Trophoblast cell (in vitro differentiated cells and primary cell): ENCODE measurements at regions not wholly inside any gene's neighbourhood (a gene's known extent, or its start where the extent isn't known, plus 50 kb on each side); places are given as distances from the start of the nearest gene placed in this dataset.

Experiments used
- DNase-seq, 2 donors: peaks; one replicate each; pipeline ENCODE4 v3.0.0-alpha.2; 2016
- H2AFZ ChIP-seq: 2 replicates; pipeline ENCODE4 v1.6.1; 2013; ENCODE audit warnings: low read length, moderate library complexity, mild to moderate bottlenecking; ENCODE audit not compliant: insufficient read depth, poor library complexity
- H2AK5ac ChIP-seq: 2 replicates; pipeline ENCODE4 v1.6.1; 2013; ENCODE audit warnings: mild to moderate bottlenecking, low read length
- H2BK120ac ChIP-seq: 2 replicates; pipeline ENCODE4 v1.6.1; 2013; ENCODE audit warnings: low read length, mild to moderate bottlenecking, moderate library complexity; ENCODE audit not compliant: insufficient read depth, poor library complexity
- H2BK12ac ChIP-seq: 2 replicates; pipeline ENCODE4 v1.6.1; 2013; ENCODE audit warnings: mild to moderate bottlenecking, low read length, moderate library complexity
- H2BK5ac ChIP-seq: 2 replicates; pipeline ENCODE4 v1.6.1; 2013; ENCODE audit warnings: low read length, low read depth, moderate library complexity, mild to moderate bottlenecking; ENCODE audit not compliant: poor library complexity
- H3K14ac ChIP-seq: 2 replicates; pipeline ENCODE4 v1.6.1; 2013; ENCODE audit warnings: mild to moderate bottlenecking, low read length
- H3K18ac ChIP-seq: 2 replicates; pipeline ENCODE4 v1.6.1; 2013; ENCODE audit warnings: mild to moderate bottlenecking, low read length
- H3K23ac ChIP-seq: 2 replicates; pipeline ENCODE4 v1.6.1; 2013; ENCODE audit warnings: low read length
- H3K27ac ChIP-seq: 2 replicates; pipeline ENCODE4 v1.5.1; 2013; ENCODE audit warnings: low read depth, mild to moderate bottlenecking, inconsistent platforms, low read length, moderate library complexity
- H3K27me3 ChIP-seq: 2 replicates; pipeline ENCODE4 v1.6.1; 2013; ENCODE audit warnings: inconsistent platforms, mild to moderate bottlenecking, low read length, moderate library complexity; ENCODE audit not compliant: insufficient read depth
- H3K36me3 ChIP-seq, 2 experiments: 1 replicate in 1 of 2; 2 replicates in 1 of 2; pipeline ENCODE4 v1.6.1; 2013; ENCODE audit warnings: low read length in 2 of 2, mild to moderate bottlenecking in 2 of 2, moderate library complexity in 1 of 2; ENCODE audit not compliant: insufficient read depth in 2 of 2, control insufficient read depth in 1 of 2
- H3K4ac ChIP-seq: 2 replicates; pipeline ENCODE4 v1.6.1; 2013; ENCODE audit warnings: low read depth, mild to moderate bottlenecking, low read length, moderate library complexity
- H3K4me1 ChIP-seq, 2 experiments: 1 replicate in 1 of 2; 2 replicates in 1 of 2; pipeline ENCODE4 v1.6.1; 2013; ENCODE audit warnings: low read length in 2 of 2, mild to moderate bottlenecking in 2 of 2, moderate library complexity in 1 of 2; ENCODE audit not compliant: insufficient read depth in 2 of 2, control insufficient read depth in 1 of 2
- H3K4me2 ChIP-seq: 2 replicates; pipeline ENCODE4 v1.6.1; 2013; ENCODE audit warnings: inconsistent platforms, mild to moderate bottlenecking, low read length, moderate library complexity
- H3K4me3 ChIP-seq: 2 replicates; pipeline ENCODE4 v1.5.1; 2013; ENCODE audit warnings: mild to moderate bottlenecking, low read depth, low read length, inconsistent platforms
- H3K79me1 ChIP-seq: one replicate; pipeline ENCODE4 v1.6.1; 2013; ENCODE audit warnings: low read length
- H3K79me2 ChIP-seq: 2 replicates; pipeline ENCODE4 v1.6.1; 2013; ENCODE audit warnings: low read length, mild to moderate bottlenecking; ENCODE audit not compliant: control insufficient read depth, insufficient read depth, poor library complexity
- H3K9ac ChIP-seq: 2 replicates; pipeline ENCODE4 v1.6.1; 2013; ENCODE audit warnings: mild to moderate bottlenecking, low read length
- H3K9me3 ChIP-seq: 2 replicates; pipeline ENCODE4 v1.6.1; 2013; ENCODE audit warnings: low read depth, mild to moderate bottlenecking, control low read depth, inconsistent platforms, low read length; ENCODE audit not compliant: insufficient read depth
- H4K12ac ChIP-seq: 2 replicates; pipeline ENCODE4 v1.6.1; 2013; ENCODE audit warnings: low read depth, mild to moderate bottlenecking, low read length, moderate library complexity
- H4K8ac ChIP-seq: 2 replicates; pipeline ENCODE4 v1.6.1; 2013; ENCODE audit warnings: low read depth, mild to moderate bottlenecking, low read length, moderate library complexity
- H4K91ac ChIP-seq: one replicate; pipeline ENCODE4 v1.6.1; 2013; ENCODE audit warnings: low read depth, mild to moderate bottlenecking, low read length, moderate library complexity
- WGBS: extraction: QIAGEN DNeasy Blood & Tissue Kit; methylation state at CpG from one replicate; pipeline ENCODE4 v1.1.7; 2013; ENCODE audit warnings: missing lambda C conversion rate; ENCODE audit not compliant: insufficient read length, insufficient coverage; ENCODE audit errors: extremely low coverage; 5-methylcytosine and 5-hydroxymethylcytosine counted together

- no peak overlapping the region for H3K9ac ChIP-seq
- H3K14ac ChIP-seq = no peak overlapping the region
- no peak overlapping the region for H3K4me3 ChIP-seq
- no peaks in the 10 kb centered on the region for H3K79me1 ChIP-seq
- H4K91ac ChIP-seq = no peak overlapping the region
- H4K12ac ChIP-seq = no peak overlapping the region
- no peak overlapping the region for H4K8ac ChIP-seq
- H3K27me3 ChIP-seq = no peaks in the 10 kb centered on the region
- no peak for DNase-seq
- H3K18ac ChIP-seq = no peak overlapping the region
- H3K36me3 ChIP-seq = no peaks in the 10 kb centered on the region
- H3K4me1 ChIP-seq = no peaks in the 10 kb centered on the region
- no peaks in the 10 kb centered on the region for H3K79me2 ChIP-seq
- no peak overlapping the region for H3K23ac ChIP-seq
- no peak overlapping the region for H2BK120ac ChIP-seq
- no CpG with 5 or more reads among the region's 1 CpG for WGBS
- H3K9me3 ChIP-seq = no peaks in the 10 kb centered on the region
- H3K4me2 ChIP-seq = no peak overlapping the region
- no peak overlapping the region for H2AFZ ChIP-seq
- no peak overlapping the region for H2AK5ac ChIP-seq
- no peak overlapping the region for H3K27ac ChIP-seq
- H2BK12ac ChIP-seq = no peak overlapping the region
- no peak overlapping the region for H3K4ac ChIP-seq
- H2BK5ac ChIP-seq = no peak overlapping the region
Measured at GRCh38 chr6:66970373-66970772, 1263.3 kb upstream of the EYS start.

GRCh38 chr6:66965227-66965626, 1258.2 kb upstream of the EYS start:
- Histone ChIP-seq H3K36me3 (no peaks in the 10 kb centered on the region), H3K79me1 (no peaks in the 10 kb centered on the region), H4K8ac (no peak overlapping the region), H3K23ac (no peak overlapping the region), H4K12ac (no peak overlapping the region), H2BK5ac (no peak overlapping the region), H3K4me2 (no peak overlapping the region), H2AFZ (no peak overlapping the region), H3K4me1 (no peaks in the 10 kb centered on the region), H3K14ac (no peak overlapping the region), H3K9me3 (no peaks in the 10 kb centered on the region), H3K79me2 (no peaks in the 10 kb centered on the region), H3K18ac (no peak overlapping the region), H2AK5ac (no peak overlapping the region), H3K4ac (no peak overlapping the region), H2BK120ac (no peak overlapping the region), H2BK12ac (no peak overlapping the region), H3K27ac (no peak overlapping the region), H3K9ac (no peak overlapping the region), H4K91ac (no peak overlapping the region), H3K27me3 (no peaks in the 10 kb centered on the region), H3K4me3 (no peak overlapping the region)
- no peak for DNase-seq
- WGBS = no CpG with 5 or more reads among the region's 2 CpGs

- H3K4me3 ChIP-seq = no peak overlapping the region
- no CpG with 5 or more reads among the region's 3 CpGs for WGBS
- H3K14ac ChIP-seq = no peak overlapping the region
- H3K23ac ChIP-seq = no peak overlapping the region
- no peaks in the 10 kb centered on the region for H3K79me1 ChIP-seq
- no peak overlapping the region for H3K27ac ChIP-seq
- no peak overlapping the region for H2BK120ac ChIP-seq
- H2BK12ac ChIP-seq = no peak overlapping the region
- H3K9me3 ChIP-seq = no peaks in the 10 kb centered on the region
- no peak overlapping the region for H4K91ac ChIP-seq
- DNase-seq = no peak
- H3K27me3 ChIP-seq = no peaks in the 10 kb centered on the region
- H3K4me2 ChIP-seq = no peak overlapping the region
- no peaks in the 10 kb centered on the region for H3K36me3 ChIP-seq
- no peak overlapping the region for H2BK5ac ChIP-seq
- no peaks in the 10 kb centered on the region for H3K4me1 ChIP-seq
- H2AK5ac ChIP-seq = no peak overlapping the region
- H3K9ac ChIP-seq = no peak overlapping the region
- no peak overlapping the region for H3K4ac ChIP-seq
- no peak overlapping the region for H3K18ac ChIP-seq
- no peaks in the 10 kb centered on the region for H3K79me2 ChIP-seq
- H4K12ac ChIP-seq = no peak overlapping the region
- no peak overlapping the region for H4K8ac ChIP-seq
- no peak overlapping the region for H2AFZ ChIP-seq
Measured at GRCh38 chr6:66964216-66964615, 1257.2 kb upstream of the EYS start.

GRCh38 chr6:66962082-66962481, 1255.1 kb upstream of the EYS start:
- H3K4me3 ChIP-seq = no peak overlapping the region
- H2BK120ac ChIP-seq = no peak overlapping the region
- no peak overlapping the region for H2BK12ac ChIP-seq
- H3K9ac ChIP-seq = no peak overlapping the region
- no peak overlapping the region for H3K4ac ChIP-seq
- peak in 1 of 2 donors; percentile 20 for DNase-seq
- no peaks in the 10 kb centered on the region for H3K79me2 ChIP-seq
- H3K27ac ChIP-seq = no peak overlapping the region
- H3K23ac ChIP-seq = no peak overlapping the region
- no peak overlapping the region for H3K4me2 ChIP-seq
- no CpG with 5 or more reads among the region's 4 CpGs for WGBS
- H3K79me1 ChIP-seq = no peaks in the 10 kb centered on the region
- no peak overlapping the region for H3K14ac ChIP-seq
- no peak overlapping the region for H3K18ac ChIP-seq
- no peak overlapping the region for H2AK5ac ChIP-seq
- H3K27me3 ChIP-seq = no peaks in the 10 kb centered on the region
- no peaks in the 10 kb centered on the region for H3K9me3 ChIP-seq
- H2AFZ ChIP-seq = no peak overlapping the region
- no peak overlapping the region for H4K8ac ChIP-seq
- no peak overlapping the region for H4K91ac ChIP-seq
- no peaks in the 10 kb centered on the region for H3K4me1 ChIP-seq
- no peaks in the 10 kb centered on the region for H3K36me3 ChIP-seq
- H2BK5ac ChIP-seq = no peak overlapping the region
- no peak overlapping the region for H4K12ac ChIP-seq
